ENCODE measurements at regions not wholly inside any gene's neighbourhood (a gene's known extent, or its start where the extent isn't known, plus 50 kb on each side); places are given as distances from the start of the nearest gene placed in this dataset.

GRCh38 chr9:73951147-73951546 lies 546.0 kb upstream of the RORB start:
- TF ChIP-seq CTCF (IDR thresholded peaks at IDR 0.05; ENCODE audit: borderline replicate concordance, extremely low read depth, low read length, poor library complexity, severe bottlenecking): no peak
- TF ChIP-seq EZH2 (IDR thresholded peaks at IDR 0.05; ENCODE audit: borderline replicate concordance, low read depth, low read length, severe bottlenecking): no peak
